GM10248 (cell line): ENCODE measurements at regions not wholly inside any gene's neighbourhood (a gene's known extent, or its start where the extent isn't known, plus 50 kb on each side); places are given as distances from the start of the nearest gene placed in this dataset.

Experiments
- CTCF ChIA-PET: fragments of 300-600 bp; sonication (Branson Sonifier 250); formaldehyde crosslinking; extraction: SDS; loops from one replicate; lab custom pipeline; 2021; ENCODE audit warnings: antibody characterized with exemption; lab: Yijun Ruan, JAX
- POLR2A ChIA-PET: fragments of 350-650 bp; sonication (Branson Sonifier 250); formaldehyde crosslinking; extraction: SDS; loops from one replicate; lab custom pipeline; 2020; ENCODE audit warnings: antibody characterized with exemption; lab: Yijun Ruan, JAX
- DNase-seq: peaks from one replicate; pipeline ENCODE4 v3.0.0; 2012; ENCODE audit errors: extremely low spot score
- CTCF ChIP-seq: IDR thresholded peaks from 2 replicates; pipeline ENCODE4 v1.5.1; 2012; ENCODE audit warnings: mild to moderate bottlenecking, low read depth; ENCODE audit errors: extremely low read depth, missing control alignments, control extremely low read depth

GRCh38 chr10:61108915-61109314, 164.9 kb upstream of the RHOBTB1 start:
- ChIA-PET POLR2A (no interaction called here), CTCF (no interaction called here)
- no peak for TF ChIP-seq CTCF
- no peak for DNase-seq

GRCh38 chr10:61100887-61101286, 156.9 kb upstream of the RHOBTB1 start:
- CTCF ChIA-PET, result interaction anchor here (1.4 to 1.8 kb wide), 3 partner anchors 8 to 380 kb away, joined by 3 to 7 read pairs (median 3); no protein-coding TSS in a partner anchor
- POLR2A ChIA-PET, result no interaction called here
- TF ChIP-seq CTCF, result no peak
- no peak for DNase-seq

- POLR2A ChIA-PET, result no interaction called here
- TF ChIP-seq CTCF, result no peak
- CTCF ChIA-PET, result no interaction called here
- DNase-seq, result no peak
Observed at GRCh38 chr10:61099756-61100155, 155.8 kb upstream of the RHOBTB1 start.

GRCh38 chr10:61098966-61099365, 155.0 kb upstream of the RHOBTB1 start:
- CTCF ChIA-PET, result no interaction called here

GRCh38 chr10:61097026-61097425, 153.0 kb upstream of the RHOBTB1 start:
- ChIA-PET CTCF (interaction anchor here (1.1 to 1.3 kb wide), 3 partner anchors 9 to 19 kb away, joined by 3 to 4 read pairs (median 3); no protein-coding TSS in a partner anchor), POLR2A (interaction anchor here (0.5 kb wide), 1 partner anchor 1299 kb away, joined by 3 read pairs; no protein-coding TSS in a partner anchor)
- no peak for TF ChIP-seq CTCF
- no peak for DNase-seq

More at GRCh38 chr10:61098966-61099365, 155.0 kb upstream of the RHOBTB1 start:
- DNase-seq, result no peak
- no peak for TF ChIP-seq CTCF
- POLR2A ChIA-PET, result no interaction called here

- ChIA-PET POLR2A (no interaction called here), CTCF (no interaction called here)
- TF ChIP-seq CTCF, result no peak
- no peak for DNase-seq
Observed at GRCh38 chr10:61096056-61096455, 152.1 kb upstream of the RHOBTB1 start.
